Smooth muscle cell (in vitro differentiated cells): ENCODE measurements at regions not wholly inside any gene's neighbourhood (a gene's known extent, or its start where the extent isn't known, plus 50 kb on each side); places are given as distances from the start of the nearest gene placed in this dataset.

Experiments used
- DNase-seq: peaks from one replicate; lab custom pipeline; 2025; ENCODE audit not compliant: unreplicated experiment; lab: John Stamatoyannopoulos, UW
- H2AFZ ChIP-seq: fragments of 200-600 bp; sonication (generic); 2 replicates; pipeline ENCODE4 v1.6.0; 2016; ENCODE audit warnings: antibody characterized with exemption, low read depth, mild to moderate bottlenecking
- H3F3A ChIP-seq: fragments of 200-600 bp; sonication (generic); 2 replicates; pipeline ENCODE4 v1.6.0; 2017; ENCODE audit warnings: antibody characterized with exemption, low read depth
- H3K27ac ChIP-seq: fragments of 200-600 bp; sonication (generic); 2 replicates; pipeline ENCODE4 v1.5.1; 2016; ENCODE audit warnings: low read depth, mild to moderate bottlenecking
- H3K27me3 ChIP-seq: fragments of 200-600 bp; sonication (generic); 2 replicates; pipeline ENCODE4 v1.6.1; 2016; ENCODE audit warnings: low read depth, mild to moderate bottlenecking
- H3K36me3 ChIP-seq: fragments of 200-600 bp; sonication (generic); 2 replicates; pipeline ENCODE4 v1.5.1; 2016; ENCODE audit warnings: low read depth
- H3K4me1 ChIP-seq: fragments of 200-600 bp; sonication (generic); 2 replicates; pipeline ENCODE4 v1.5.1; 2016; ENCODE audit warnings: low read depth
- H3K4me2 ChIP-seq: fragments of 200-600 bp; sonication (generic); 2 replicates; pipeline ENCODE4 v1.6.0; 2016; ENCODE audit warnings: mild to moderate bottlenecking
- H3K4me3 ChIP-seq: fragments of 200-600 bp; sonication (generic); 2 replicates; pipeline ENCODE4 v1.5.1; 2016; ENCODE audit warnings: mild to moderate bottlenecking
- H3K79me2 ChIP-seq: fragments of 200-600 bp; sonication (generic); 2 replicates; pipeline ENCODE4 v1.6.0; 2016; ENCODE audit warnings: low read depth, mild to moderate bottlenecking
- H3K9ac ChIP-seq: fragments of 200-600 bp; sonication (generic); 2 replicates; pipeline ENCODE4 v1.6.0; 2016; ENCODE audit warnings: low read depth
- H3K9me3 ChIP-seq: fragments of 200-600 bp; sonication (generic); replicated peaks from 2 replicates; pipeline ENCODE4 v1.5.1; 2016; ENCODE audit warnings: low read depth
- H4K20me1 ChIP-seq: fragments of 200-600 bp; sonication (generic); 2 replicates; pipeline ENCODE4 v1.6.0; 2016; ENCODE audit warnings: low read depth
- WGBS: methylation state at CpG from one replicate; pipeline ENCODE4 v1.1.7; 2016; ENCODE audit warnings: low lambda C conversion rate; 5-methylcytosine and 5-hydroxymethylcytosine counted together
- TF ChIP-seq, protein P1 (sequence below): fragments of 200-600 bp; sonication (generic); IDR thresholded peaks from 2 replicates; pipeline ENCODE4 v1.5.1; 2017; ENCODE audit warnings: borderline replicate concordance, mild to moderate bottlenecking, antibody characterized with exemption; ENCODE audit not compliant: insufficient read depth, poor library complexity, severe bottlenecking

DNA sequence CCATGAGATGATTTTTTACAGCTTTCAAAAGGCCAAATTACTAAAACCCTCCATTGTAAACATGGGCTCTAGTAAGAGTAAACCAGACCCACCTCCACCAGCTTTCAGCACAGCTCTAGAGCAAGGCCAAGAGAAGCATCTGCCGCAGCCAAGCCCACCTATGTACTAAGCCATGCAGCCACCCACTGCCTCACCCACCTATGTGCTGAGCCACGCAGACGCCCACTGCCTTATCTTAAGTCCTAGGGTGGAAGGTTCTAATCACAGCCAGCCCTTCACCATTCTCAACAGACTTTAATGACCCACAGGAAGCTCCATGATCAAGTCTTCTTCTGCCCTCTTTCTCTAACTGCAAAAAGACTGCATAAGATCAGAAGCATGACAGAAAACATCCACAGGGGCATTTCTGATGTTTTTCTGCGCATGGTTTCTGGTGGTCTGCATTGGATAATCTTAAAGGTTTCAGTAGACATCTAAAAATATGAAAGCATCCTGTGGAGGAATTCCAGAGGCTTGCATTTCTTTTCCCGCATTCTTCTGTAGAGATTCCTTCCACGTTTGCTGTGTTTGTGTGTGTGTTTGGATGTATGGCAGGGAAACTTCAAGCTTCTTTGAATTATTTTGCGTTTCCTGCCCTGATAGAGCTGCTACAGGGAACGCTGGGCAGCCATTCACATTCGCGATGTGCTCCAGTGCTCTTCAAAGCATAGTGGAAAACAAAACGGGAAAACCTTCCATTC is 286.1 kb upstream of the KLF6 start:
- peaks cover 49% of the 10 kb centered on the region for H3F3A ChIP-seq
- no peak overlapping the region for H3K4me2 ChIP-seq
- H3K79me2 ChIP-seq = no peaks in the 10 kb centered on the region
- no peaks in the 10 kb centered on the region for H4K20me1 ChIP-seq
- H3K36me3 ChIP-seq = no peaks in the 10 kb centered on the region
- peak overlapping the region; percentile 83 for H3K27ac ChIP-seq
- 62% methylated on average over 11 of the region's 11 CpGs for WGBS
- TF ChIP-seq, protein P1, sequence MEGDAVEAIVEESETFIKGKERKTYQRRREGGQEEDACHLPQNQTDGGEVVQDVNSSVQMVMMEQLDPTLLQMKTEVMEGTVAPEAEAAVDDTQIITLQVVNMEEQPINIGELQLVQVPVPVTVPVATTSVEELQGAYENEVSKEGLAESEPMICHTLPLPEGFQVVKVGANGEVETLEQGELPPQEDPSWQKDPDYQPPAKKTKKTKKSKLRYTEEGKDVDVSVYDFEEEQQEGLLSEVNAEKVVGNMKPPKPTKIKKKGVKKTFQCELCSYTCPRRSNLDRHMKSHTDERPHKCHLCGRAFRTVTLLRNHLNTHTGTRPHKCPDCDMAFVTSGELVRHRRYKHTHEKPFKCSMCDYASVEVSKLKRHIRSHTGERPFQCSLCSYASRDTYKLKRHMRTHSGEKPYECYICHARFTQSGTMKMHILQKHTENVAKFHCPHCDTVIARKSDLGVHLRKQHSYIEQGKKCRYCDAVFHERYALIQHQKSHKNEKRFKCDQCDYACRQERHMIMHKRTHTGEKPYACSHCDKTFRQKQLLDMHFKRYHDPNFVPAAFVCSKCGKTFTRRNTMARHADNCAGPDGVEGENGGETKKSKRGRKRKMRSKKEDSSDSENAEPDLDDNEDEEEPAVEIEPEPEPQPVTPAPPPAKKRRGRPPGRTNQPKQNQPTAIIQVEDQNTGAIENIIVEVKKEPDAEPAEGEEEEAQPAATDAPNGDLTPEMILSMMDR = no peak
- no peaks in the 10 kb centered on the region for H3K27me3 ChIP-seq
- peak overlapping the region; percentile 43 for H2AFZ ChIP-seq
- H3K9me3 ChIP-seq = no peaks in the 10 kb centered on the region
- H3K9ac ChIP-seq = no peak overlapping the region
- H3K4me3 ChIP-seq = no peak overlapping the region
- H3K4me1 ChIP-seq = peaks cover 13% of the 10 kb centered on the region
- no peak for DNase-seq

DNA sequence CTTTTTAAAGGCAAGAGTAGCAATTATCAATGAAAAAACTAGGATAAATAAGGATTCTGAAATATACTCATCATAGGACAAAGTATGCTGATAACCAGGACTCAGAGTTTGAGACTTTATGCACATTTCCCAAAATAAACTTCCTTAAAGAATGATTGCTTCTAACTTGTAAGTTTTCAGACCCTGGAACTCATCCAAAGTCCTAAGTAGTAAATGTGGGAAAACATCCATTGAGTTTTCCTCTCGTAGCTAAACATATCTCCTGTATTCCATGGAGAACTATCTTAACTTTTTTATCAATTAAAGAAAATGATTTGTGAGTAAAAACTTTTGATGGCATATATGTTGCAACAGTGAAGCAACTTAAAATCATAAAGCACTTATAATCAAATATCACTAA is 285.2 kb upstream of the KLF6 start:
- peaks cover 46% of the 10 kb centered on the region for H3F3A ChIP-seq
- H3K79me2 ChIP-seq = no peaks in the 10 kb centered on the region
- H3K27me3 ChIP-seq = no peaks in the 10 kb centered on the region
- no peak for DNase-seq
- H3K9me3 ChIP-seq = no peaks in the 10 kb centered on the region
- H3K27ac ChIP-seq = peak overlapping the region; percentile 83
- 33% methylated on average over 1 of the region's 1 CpG for WGBS
- peak overlapping the region; percentile 37 for H3K4me2 ChIP-seq
- no peak overlapping the region for H3K9ac ChIP-seq
- TF ChIP-seq, protein P1 = no peak
- no peaks in the 10 kb centered on the region for H3K36me3 ChIP-seq
- peaks cover 11% of the 10 kb centered on the region for H3K4me1 ChIP-seq
- H2AFZ ChIP-seq = peak overlapping the region; percentile 24
- H4K20me1 ChIP-seq = no peaks in the 10 kb centered on the region
- no peak overlapping the region for H3K4me3 ChIP-seq

DNA sequence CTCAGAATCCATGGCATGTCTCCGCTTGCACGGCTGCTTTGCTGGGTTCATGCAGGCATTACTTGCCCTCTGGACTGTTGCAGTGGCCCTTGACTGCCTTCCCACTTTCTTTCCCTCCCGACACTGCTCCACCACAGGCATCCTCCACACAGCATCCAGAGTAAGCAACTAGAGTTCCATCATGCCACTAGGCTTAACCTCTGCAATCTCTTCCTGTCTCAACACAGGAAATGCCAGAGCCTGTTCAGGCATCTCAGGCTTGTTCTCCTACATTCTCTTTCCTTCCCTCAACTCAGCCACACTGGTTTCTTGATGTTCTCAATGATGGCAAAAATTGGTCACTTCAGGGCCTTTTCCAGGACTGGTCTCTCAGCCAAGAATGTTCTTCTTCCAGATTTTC is 284.5 kb upstream of the KLF6 start:
- H3K4me2 ChIP-seq = peak overlapping the region; percentile 56
- H3K4me3 ChIP-seq = no peak overlapping the region
- no peak overlapping the region for H3K9ac ChIP-seq
- H3K36me3 ChIP-seq = no peaks in the 10 kb centered on the region
- WGBS = 22% methylated on average over 3 of the region's 3 CpGs
- H3K27ac ChIP-seq = peak overlapping the region; percentile 83
- H3F3A ChIP-seq = peaks cover 39% of the 10 kb centered on the region
- no peaks in the 10 kb centered on the region for H3K79me2 ChIP-seq
- TF ChIP-seq, protein P1 = no peak
- H3K9me3 ChIP-seq = no peaks in the 10 kb centered on the region
- H2AFZ ChIP-seq = no peak overlapping the region
- DNase-seq = no peak
- peaks cover 5% of the 10 kb centered on the region for H3K4me1 ChIP-seq
- no peaks in the 10 kb centered on the region for H4K20me1 ChIP-seq
- no peaks in the 10 kb centered on the region for H3K27me3 ChIP-seq

DNA sequence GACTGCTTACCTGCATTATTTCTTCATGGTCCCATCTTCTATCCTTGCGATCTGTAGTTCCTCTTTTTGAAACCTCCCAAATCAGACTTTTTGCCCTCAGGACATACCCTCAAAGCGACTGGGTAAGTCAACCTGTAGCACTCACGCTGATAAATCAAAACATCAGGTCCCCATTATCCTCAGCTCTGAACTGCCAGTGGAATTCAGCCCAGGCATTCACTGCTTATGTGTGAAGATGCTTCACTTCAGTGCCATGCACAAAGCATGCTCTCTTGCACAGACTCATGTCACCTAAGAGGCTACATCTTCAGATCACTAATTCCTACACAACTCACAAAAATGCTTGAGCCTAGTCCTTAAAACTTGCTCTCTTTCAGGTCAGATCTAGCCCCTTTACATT is 283.6 kb upstream of the KLF6 start:
- H3K4me2 ChIP-seq = peak overlapping the region; percentile 56
- H3K4me1 ChIP-seq = peaks cover 5% of the 10 kb centered on the region
- H3F3A ChIP-seq = peaks cover 30% of the 10 kb centered on the region
- TF ChIP-seq, protein P1 = no peak
- H2AFZ ChIP-seq = no peak overlapping the region
- H3K9ac ChIP-seq = no peak overlapping the region
- no peaks in the 10 kb centered on the region for H3K36me3 ChIP-seq
- no peak for DNase-seq
- no peaks in the 10 kb centered on the region for H3K79me2 ChIP-seq
- no peak overlapping the region for H3K4me3 ChIP-seq
- H3K9me3 ChIP-seq = no peaks in the 10 kb centered on the region
- 75% methylated on average over 3 of the region's 3 CpGs for WGBS
- no peaks in the 10 kb centered on the region for H3K27me3 ChIP-seq
- no peaks in the 10 kb centered on the region for H4K20me1 ChIP-seq
- H3K27ac ChIP-seq = peak overlapping the region; percentile 83
